Stomach (tissue), 4 donors: ENCODE measurements at regions not wholly inside any gene's neighbourhood (a gene's known extent, or its start where the extent isn't known, plus 50 kb on each side); places are given as distances from the start of the nearest gene placed in this dataset.

Source experiments
- EP300 ChIP-seq: sonication (generic); formaldehyde crosslinking; IDR thresholded peaks from one replicate; pipeline ENCODE4 v1.6.1; 2017; ENCODE audit warnings: antibody characterized with exemption
- POLR2AphosphoS5 ChIP-seq, 3 donors: sonication (generic); formaldehyde crosslinking; IDR thresholded peaks; one replicate each; pipeline ENCODE4 v1.6.1; 2016; ENCODE audit warnings: antibody characterized with exemption in 3 of 3
- TF ChIP-seq, protein P1 (sequence below), 7 experiments: fragments of 450-650 bp in 4 of 7; fragments of 200-600 bp in 3 of 7; sonication (generic) in 3 of 7; IDR thresholded peaks; one replicate each; pipeline ENCODE4 v1.5.1; 2016 to 2019; ENCODE audit warnings: antibody characterized with exemption in 7 of 7, control low read depth in 2 of 7, mild to moderate bottlenecking in 1 of 7

DNA sequence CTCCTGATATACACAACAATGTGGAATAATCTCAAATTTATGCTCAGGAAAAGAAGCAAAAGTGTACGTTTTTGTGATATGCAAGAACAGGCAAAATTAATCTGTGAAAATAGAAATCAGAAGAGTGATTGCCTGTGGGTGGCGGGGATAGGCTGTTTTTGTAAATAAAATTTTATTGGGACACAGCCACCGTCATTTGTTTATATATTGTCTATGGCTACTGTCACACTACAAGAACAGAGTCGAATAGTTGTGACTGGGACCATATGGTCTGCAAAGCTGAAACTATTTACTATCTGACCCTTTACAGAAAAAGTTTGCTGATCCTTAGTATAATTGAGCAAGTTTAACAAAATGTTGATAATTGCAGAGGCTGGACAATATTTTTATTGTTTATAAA lies 269.5 kb upstream of the HTR2A start:
- TF ChIP-seq, protein P1, sequence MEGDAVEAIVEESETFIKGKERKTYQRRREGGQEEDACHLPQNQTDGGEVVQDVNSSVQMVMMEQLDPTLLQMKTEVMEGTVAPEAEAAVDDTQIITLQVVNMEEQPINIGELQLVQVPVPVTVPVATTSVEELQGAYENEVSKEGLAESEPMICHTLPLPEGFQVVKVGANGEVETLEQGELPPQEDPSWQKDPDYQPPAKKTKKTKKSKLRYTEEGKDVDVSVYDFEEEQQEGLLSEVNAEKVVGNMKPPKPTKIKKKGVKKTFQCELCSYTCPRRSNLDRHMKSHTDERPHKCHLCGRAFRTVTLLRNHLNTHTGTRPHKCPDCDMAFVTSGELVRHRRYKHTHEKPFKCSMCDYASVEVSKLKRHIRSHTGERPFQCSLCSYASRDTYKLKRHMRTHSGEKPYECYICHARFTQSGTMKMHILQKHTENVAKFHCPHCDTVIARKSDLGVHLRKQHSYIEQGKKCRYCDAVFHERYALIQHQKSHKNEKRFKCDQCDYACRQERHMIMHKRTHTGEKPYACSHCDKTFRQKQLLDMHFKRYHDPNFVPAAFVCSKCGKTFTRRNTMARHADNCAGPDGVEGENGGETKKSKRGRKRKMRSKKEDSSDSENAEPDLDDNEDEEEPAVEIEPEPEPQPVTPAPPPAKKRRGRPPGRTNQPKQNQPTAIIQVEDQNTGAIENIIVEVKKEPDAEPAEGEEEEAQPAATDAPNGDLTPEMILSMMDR (IDR thresholded peaks at IDR 0.05), result no peak
- TF ChIP-seq EP300, result no peak
- TF ChIP-seq POLR2AphosphoS5 (IDR thresholded peaks at IDR 0.05), result no peak
